Kidney (tissue), 13 donors: ENCODE measurements at regions not wholly inside any gene's neighbourhood (a gene's known extent, or its start where the extent isn't known, plus 50 kb on each side); places are given as distances from the start of the nearest gene placed in this dataset.

Experiments
- DNase-seq, 5 donors: peaks; one replicate each; pipeline ENCODE4 v3.0.0-alpha.2; 2013 to 2020
- FAIRE-seq: peaks from 2 replicates; lab custom pipeline; 2012; peaks lifted over from hg19 to GRCh38; lab: Jason Lieb, UNC
- H3K27ac ChIP-seq, 2 donors: one replicate each; pipeline ENCODE4 v1.7.0; 2013; ENCODE audit warnings: low read depth in 2 of 2, low read length in 2 of 2, inconsistent platforms in 1 of 2
- H3K27me3 ChIP-seq: one replicate; pipeline ENCODE4 v1.7.1; 2013; ENCODE audit warnings: low read length, inconsistent platforms; ENCODE audit not compliant: control insufficient read depth, insufficient read depth
- H3K36me3 ChIP-seq, 3 donors: one replicate each; pipeline versions ENCODE4 v1.7.0 to v1.7.1; 2013; ENCODE audit warnings: low read length in 3 of 3, control low read depth in 1 of 3, inconsistent platforms in 1 of 3; ENCODE audit not compliant: insufficient read depth in 3 of 3, control insufficient read depth in 2 of 3
- H3K4me1 ChIP-seq, 3 donors: one replicate each; pipeline versions ENCODE4 v1.7.0 to v1.7.1; 2013; ENCODE audit warnings: low read length in 3 of 3, inconsistent platforms in 1 of 3, low read depth in 1 of 3; ENCODE audit not compliant: control insufficient read depth in 2 of 3, insufficient read depth in 2 of 3
- H3K4me3 ChIP-seq, 3 donors: one replicate each; pipeline versions ENCODE4 v1.7.0 to v1.8.1; 2013; ENCODE audit warnings: low read length in 3 of 3, control low read depth in 1 of 3, inconsistent platforms in 1 of 3
- H3K9ac ChIP-seq, 3 donors: one replicate each; pipeline versions ENCODE4 v1.7.0 to v1.7.1; 2013; ENCODE audit warnings: low read length in 3 of 3, control low read depth in 1 of 3, inconsistent platforms in 1 of 3
- H3K9me3 ChIP-seq, 3 donors: one replicate each; pipeline versions ENCODE4 v1.7.0 to v1.7.1; 2013; ENCODE audit warnings: low read length in 3 of 3, control low read depth in 1 of 3, inconsistent platforms in 1 of 3; ENCODE audit not compliant: control insufficient read depth in 2 of 3, insufficient read depth in 1 of 3
- intact Hi-C: fragments of 100-400 bp; cut with DNase I; formaldehyde crosslinking; loops from one replicate; pipeline ENCODE4 v1.11.1; 2022
- TF ChIP-seq, protein P1 (sequence below): IDR thresholded peaks from 3 replicates; pipeline ENCODE4 v1.5.1; 2012; ENCODE audit warnings: mild to moderate bottlenecking, moderate library complexity, borderline replicate concordance; ENCODE audit not compliant: insufficient read depth; ENCODE audit errors: extremely low read depth
- donor health status: control.
- donor health status: control.
- donor health status: control.
- donor health status: control.
- donor health status: control.
- donor health status: DM: yes; HTN: yes; CAD: no.
- donor health status: Normal renal cell carcinoma (clear cell type).

DNA sequence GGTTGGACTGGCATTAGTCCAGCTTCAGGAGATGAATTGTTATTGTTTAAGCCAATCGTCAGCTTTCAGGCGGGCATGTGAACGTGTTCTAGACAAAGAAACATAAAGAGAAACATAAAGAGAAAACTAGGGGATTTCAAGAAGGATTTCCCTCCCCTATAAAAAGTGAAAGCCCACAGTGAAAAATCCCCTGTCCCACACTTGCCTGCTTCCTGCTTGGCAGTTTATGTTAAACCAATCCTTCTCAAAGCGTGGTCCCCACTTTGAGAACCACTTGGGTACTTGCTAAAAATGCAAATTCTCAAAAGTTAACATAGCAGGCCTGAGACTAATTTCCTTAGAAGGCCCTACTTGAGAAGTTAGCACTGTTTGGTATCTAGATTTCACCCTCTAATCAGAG is 293.0 kb upstream of the SOX14 start:
- H3K36me3 ChIP-seq, result no peaks in the 10 kb centered on the region
- no peak for DNase-seq
- TF ChIP-seq, protein P1, sequence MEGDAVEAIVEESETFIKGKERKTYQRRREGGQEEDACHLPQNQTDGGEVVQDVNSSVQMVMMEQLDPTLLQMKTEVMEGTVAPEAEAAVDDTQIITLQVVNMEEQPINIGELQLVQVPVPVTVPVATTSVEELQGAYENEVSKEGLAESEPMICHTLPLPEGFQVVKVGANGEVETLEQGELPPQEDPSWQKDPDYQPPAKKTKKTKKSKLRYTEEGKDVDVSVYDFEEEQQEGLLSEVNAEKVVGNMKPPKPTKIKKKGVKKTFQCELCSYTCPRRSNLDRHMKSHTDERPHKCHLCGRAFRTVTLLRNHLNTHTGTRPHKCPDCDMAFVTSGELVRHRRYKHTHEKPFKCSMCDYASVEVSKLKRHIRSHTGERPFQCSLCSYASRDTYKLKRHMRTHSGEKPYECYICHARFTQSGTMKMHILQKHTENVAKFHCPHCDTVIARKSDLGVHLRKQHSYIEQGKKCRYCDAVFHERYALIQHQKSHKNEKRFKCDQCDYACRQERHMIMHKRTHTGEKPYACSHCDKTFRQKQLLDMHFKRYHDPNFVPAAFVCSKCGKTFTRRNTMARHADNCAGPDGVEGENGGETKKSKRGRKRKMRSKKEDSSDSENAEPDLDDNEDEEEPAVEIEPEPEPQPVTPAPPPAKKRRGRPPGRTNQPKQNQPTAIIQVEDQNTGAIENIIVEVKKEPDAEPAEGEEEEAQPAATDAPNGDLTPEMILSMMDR, result no peak
- H3K9me3 ChIP-seq, result no peaks in the 10 kb centered on the region
- H3K4me1 ChIP-seq, result no peaks in the 10 kb centered on the region
- H3K27ac ChIP-seq, result no peak overlapping the region
- H3K4me3 ChIP-seq, result no peak overlapping the region
- no peaks in the 10 kb centered on the region for H3K27me3 ChIP-seq
- H3K9ac ChIP-seq, result no peak overlapping the region
- intact Hi-C loops, result no loop called here
- no peak for FAIRE-seq

DNA sequence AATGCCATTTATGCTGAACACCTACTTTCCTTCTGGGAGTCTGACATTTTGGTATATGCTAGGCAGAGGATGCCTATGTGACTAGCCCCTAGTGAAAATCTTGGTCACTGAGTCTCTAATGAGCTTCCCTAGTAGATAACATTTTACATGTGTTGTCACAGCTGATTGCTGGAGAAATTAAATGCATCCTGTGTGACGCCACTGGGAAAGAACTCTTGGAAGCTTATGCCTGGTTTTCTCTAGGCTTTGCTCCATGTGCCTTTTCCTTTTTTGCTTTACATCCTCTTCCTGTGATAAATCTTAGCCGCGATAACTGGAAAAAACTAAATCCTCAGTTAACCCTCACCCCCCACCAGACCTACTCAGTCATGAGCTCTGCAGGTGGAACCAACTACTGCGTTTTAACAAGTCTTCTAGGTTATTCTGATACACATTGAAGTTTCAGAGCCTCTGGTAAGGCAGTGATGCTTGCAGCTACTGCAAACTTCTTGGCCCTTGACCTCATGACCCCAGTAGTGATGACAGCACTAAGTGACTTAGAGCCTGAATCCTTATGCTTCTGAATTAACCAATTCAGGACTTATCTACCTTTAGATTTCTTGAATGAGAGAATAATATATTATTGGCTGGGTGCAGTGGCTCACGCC is 292.4 kb upstream of the SOX14 start:
- TF ChIP-seq, protein P1, result no peak
- no peak overlapping the region for H3K4me3 ChIP-seq
- H3K27ac ChIP-seq, result no peak overlapping the region
- intact Hi-C loops, result no loop called here
- no peaks in the 10 kb centered on the region for H3K9me3 ChIP-seq
- DNase-seq (peak in 2 of 5 donors; percentile 35 to 75), FAIRE-seq (no peak)
- no peaks in the 10 kb centered on the region for H3K27me3 ChIP-seq
- no peaks in the 10 kb centered on the region for H3K36me3 ChIP-seq
- H3K4me1 ChIP-seq, result no peaks in the 10 kb centered on the region
- no peak overlapping the region for H3K9ac ChIP-seq

DNA sequence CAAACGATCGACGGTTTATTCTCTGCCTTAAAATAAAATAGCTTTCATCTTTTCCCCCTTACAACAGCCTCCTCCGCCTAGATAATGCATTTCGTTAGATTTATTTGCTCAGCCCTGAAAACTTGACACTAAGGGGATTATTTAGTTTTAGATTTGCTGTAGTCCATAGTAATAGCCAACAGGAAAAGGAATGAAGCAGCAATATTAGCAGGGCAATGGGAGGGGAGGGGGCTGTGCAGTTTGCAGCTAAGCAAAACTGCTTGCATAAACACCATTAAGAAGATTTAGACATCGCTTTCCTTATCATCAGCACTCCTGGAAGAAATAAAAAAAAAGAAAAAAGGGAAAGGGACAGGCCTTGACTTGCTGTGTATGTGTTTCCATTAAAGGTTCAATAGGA is 286.5 kb upstream of the SOX14 start:
- Histone ChIP-seq H3K36me3 (no peaks in the 10 kb centered on the region), H3K4me1 (no peaks in the 10 kb centered on the region), H3K9ac (no peak overlapping the region), H3K4me3 (no peak overlapping the region), H3K9me3 (peaks cover 0 to 11% (median 0%) of the 10 kb centered on the region in 3 donors), H3K27ac (no peak overlapping the region), H3K27me3 (no peaks in the 10 kb centered on the region)
- intact Hi-C loops, result no loop called here
- FAIRE-seq, result no peak
- TF ChIP-seq, protein P1, result no peak
- DNase-seq, result peak in 2 of 5 donors; percentile 33 to 48
